ENCODE measurements at regions not wholly inside any gene's neighbourhood (a gene's known extent, or its start where the extent isn't known, plus 50 kb on each side); places are given as distances from the start of the nearest gene placed in this dataset.

GRCh38 chr20:19120011-19120410, 92.4 kb upstream of the SLC24A3 start:
- Histone ChIP-seq H3K36me3 (replicated peaks in 1 of 2; ENCODE audit: control insufficient read depth in 1 of 2, insufficient read depth in 2 of 2, low read length in 1 of 2) (no peaks in the 10 kb centered on the region), H3K9me2 (no peaks in the 10 kb centered on the region), H3K27me3 (ENCODE audit: insufficient read depth) (no peaks in the 10 kb centered on the region), H3K9me3 (no peaks in the 10 kb centered on the region), H3K27ac (ENCODE audit: low read depth in 2 of 2, low read length in 1 of 2) (no peak overlapping the region), H3K4me1 (ENCODE audit: control insufficient read depth in 1 of 2, insufficient read depth in 2 of 2, low read depth in 1 of 2, low read length in 1 of 2) (no peaks in the 10 kb centered on the region), H4K20me1 (ENCODE audit: insufficient read depth) (no peaks in the 10 kb centered on the region), H2AFZ (ENCODE audit: low read depth) (no peak overlapping the region), H3K4me3 (ENCODE audit: low read depth in 2 of 2, low read length in 1 of 2) (no peak overlapping the region), H3F3A (replicated peaks; ENCODE audit: insufficient read depth) (no peaks in the 10 kb centered on the region), H3K79me2 (ENCODE audit: insufficient read depth) (no peaks in the 10 kb centered on the region), H3K9ac (no peak overlapping the region), H3K4me2 (no peak overlapping the region)
- TF ChIP-seq GABPA (IDR thresholded peaks at IDR 0.05; ENCODE audit: low read depth) (no peak), SIN3A (IDR thresholded peaks at IDR 0.05; ENCODE audit: borderline replicate concordance, low read depth, low read length) (no peak)
- POLR2A ChIA-PET, result no interaction called here
- no peak for DNase-seq
- WGBS (ENCODE audit: low lambda C conversion rate), result 25% methylated on average over 8 of the region's 9 CpGs
- CTCF ChIA-PET, result no interaction called here

GRCh38 chr20:19120569-19120968, 91.9 kb upstream of the SLC24A3 start:
- Histone ChIP-seq H3K9me3 (no peaks in the 10 kb centered on the region), H3K9ac (no peak overlapping the region), H4K20me1 (ENCODE audit: insufficient read depth) (no peaks in the 10 kb centered on the region), H3K27me3 (ENCODE audit: insufficient read depth) (no peaks in the 10 kb centered on the region), H3K27ac (ENCODE audit: low read depth in 2 of 2, low read length in 1 of 2) (no peak overlapping the region), H3K4me1 (ENCODE audit: control insufficient read depth in 1 of 2, insufficient read depth in 2 of 2, low read depth in 1 of 2, low read length in 1 of 2) (no peaks in the 10 kb centered on the region), H3F3A (replicated peaks; ENCODE audit: insufficient read depth) (no peaks in the 10 kb centered on the region), H2AFZ (ENCODE audit: low read depth) (no peak overlapping the region), H3K4me2 (no peak overlapping the region), H3K79me2 (ENCODE audit: insufficient read depth) (no peaks in the 10 kb centered on the region), H3K36me3 (replicated peaks in 1 of 2; ENCODE audit: control insufficient read depth in 1 of 2, insufficient read depth in 2 of 2, low read length in 1 of 2) (no peaks in the 10 kb centered on the region), H3K4me3 (ENCODE audit: low read depth in 2 of 2, low read length in 1 of 2) (no peak overlapping the region), H3K9me2 (no peaks in the 10 kb centered on the region)
- ChIA-PET POLR2A (no interaction called here), CTCF (no interaction called here)
- WGBS (ENCODE audit: low lambda C conversion rate), result 25% methylated on average over 4 of the region's 4 CpGs
- DNase-seq, result no peak
- TF ChIP-seq NFIC (IDR thresholded peaks at IDR 0.05; ENCODE audit: borderline replicate concordance) (no peak), NRF1 (IDR thresholded peaks at IDR 0.05; ENCODE audit: low read depth, low read length) (no peak), TCF12 (IDR thresholded peaks at IDR 0.05) (no peak), GATA2 (CRISPR knock-in tag; IDR thresholded peaks at IDR 0.05) (no peak), USF2 (IDR thresholded peaks at IDR 0.05; ENCODE audit: borderline replicate concordance, low read depth, low read length) (no peak), RXRA (IDR thresholded peaks at IDR 0.05; ENCODE audit: borderline replicate concordance, low read depth) (no peak), IRF3 (IDR thresholded peaks at IDR 0.05; ENCODE audit: low read depth, low read length) (no peak), PBX3 (IDR thresholded peaks at IDR 0.05) (no peak), FOXJ3 (CRISPR knock-in tag; IDR thresholded peaks at IDR 0.05) (no peak), MAX (IDR thresholded peaks at IDR 0.05; ENCODE audit: low read depth) (no peak), FOXM1 (IDR thresholded peaks at IDR 0.05; ENCODE audit: low read depth) (no peak), FOSL2 (IDR thresholded peaks at IDR 0.05; ENCODE audit: borderline replicate concordance, low read depth) (no peak), TAF1 (IDR thresholded peaks at IDR 0.05; ENCODE audit: borderline replicate concordance, low read depth, low read length) (no peak), CTCF (IDR thresholded peaks at IDR 0.05) (no peak), CHD2 (IDR thresholded peaks at IDR 0.05; ENCODE audit: low read length, partially characterized antibody) (no peak), GABPA (IDR thresholded peaks at IDR 0.05; ENCODE audit: low read depth) (no peak), SMC3 (IDR thresholded peaks at IDR 0.05; ENCODE audit: low read depth, low read length) (no peak), JUND (IDR thresholded peaks at IDR 0.05) (no peak), RAD21 (IDR thresholded peaks at IDR 0.05; ENCODE audit: low read length) (no peak), EZH2phosphoT487 (IDR thresholded peaks at IDR 0.05; ENCODE audit: borderline replicate concordance, low read depth) (no peak)
